HG03378 (cell line): ENCODE measurements at regions not wholly inside any gene's neighbourhood (a gene's known extent, or its start where the extent isn't known, plus 50 kb on each side); places are given as distances from the start of the nearest gene placed in this dataset.
"Not testable (repeated sequence)": the region's sequence is repeated elsewhere in the genome, so short reads cannot be mapped to it uniquely, and the experiment has no call there.

Experiments
- ATAC-seq: cut with Tn5 transposase; IDR thresholded peaks from one replicate; pipeline ENCODE4 v1.9.1; 2021; ENCODE audit warnings: mild to moderate bottlenecking, moderate library complexity; ENCODE audit not compliant: unreplicated experiment

- ATAC-seq = no peak
Observed at GRCh38 chr12:87363497-87364084, 665.6 kb downstream of the C12orf50 start.

- ATAC-seq = no peak
Observed at GRCh38 chr12:87349681-87350080, 679.5 kb downstream of the C12orf50 start.

- no peak for ATAC-seq
Observed at GRCh38 chr12:87348071-87348470, 681.1 kb downstream of the C12orf50 start.

GRCh38 chr12:87344699-87345098, 684.5 kb downstream of the C12orf50 start:
- no peak for ATAC-seq

- no peak for ATAC-seq
Observed at GRCh38 chr12:87338681-87339080, 690.5 kb downstream of the C12orf50 start.

GRCh38 chr12:87336814-87337336, 692.3 kb downstream of the C12orf50 start:
- no peak for ATAC-seq

GRCh38 chr12:87332987-87333726, 696.0 kb downstream of the C12orf50 start:
- ATAC-seq = no peak

GRCh38 chr12:87330071-87330555, 699.1 kb downstream of the C12orf50 start:
- not testable (repeated sequence) for ATAC-seq

- ATAC-seq = no peak
Observed at GRCh38 chr12:87329076-87329863, 699.9 kb downstream of the C12orf50 start.

- no peak for ATAC-seq
Observed at GRCh38 chr12:87323369-87323768, 705.8 kb downstream of the C12orf50 start.

GRCh38 chr12:87320724-87321123, 708.5 kb downstream of the C12orf50 start:
- no peak for ATAC-seq

GRCh38 chr12:87317302-87317701, 711.9 kb downstream of the C12orf50 start:
- no peak for ATAC-seq

- peak; percentile 83 for ATAC-seq
Observed at GRCh38 chr12:87311206-87311605, 718.0 kb downstream of the C12orf50 start.

GRCh38 chr12:87310126-87310525, 719.1 kb downstream of the C12orf50 start:
- no peak for ATAC-seq

GRCh38 chr12:87305481-87305880, 723.7 kb downstream of the C12orf50 start:
- ATAC-seq = peak; percentile 36

GRCh38 chr12:87304406-87304805, 724.8 kb downstream of the C12orf50 start:
- no peak for ATAC-seq

- ATAC-seq = no peak
Observed at GRCh38 chr12:87303396-87304012, 725.7 kb downstream of the C12orf50 start.

- no peak for ATAC-seq
Observed at GRCh38 chr12:87302126-87302745, 727.0 kb downstream of the C12orf50 start.

GRCh38 chr12:87290505-87290904, 738.7 kb downstream of the C12orf50 start:
- ATAC-seq = peak; percentile 55

GRCh38 chr12:87283886-87284285, 745.3 kb downstream of the C12orf50 start:
- no peak for ATAC-seq
